ENCODE measurements at regions not wholly inside any gene's neighbourhood (a gene's known extent, or its start where the extent isn't known, plus 50 kb on each side); places are given as distances from the start of the nearest gene placed in this dataset.

DNA sequence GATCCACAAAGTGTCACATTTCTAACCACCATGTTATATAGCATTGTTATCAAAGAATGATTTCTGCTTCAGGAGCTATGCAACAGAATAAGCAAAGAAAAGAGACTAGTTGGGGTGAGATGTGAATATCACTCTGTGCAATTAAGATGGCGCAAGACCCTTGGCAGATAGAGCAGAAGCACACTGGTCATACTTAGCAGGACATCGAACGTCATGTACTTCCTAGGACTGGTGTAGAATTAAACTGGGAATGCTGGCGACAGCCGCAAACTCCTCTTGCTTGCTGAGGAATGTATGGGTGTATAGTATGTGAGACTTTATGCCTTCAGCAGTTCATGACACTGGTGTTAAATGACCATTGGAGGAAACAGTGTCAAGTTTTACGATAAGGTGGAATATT is 207.0 kb downstream of the LRRC70 start:
- Histone ChIP-seq H3K4me2 (ENCODE audit: low read length) (no peak overlapping the region), H3K4me1 (ENCODE audit: low read length) (peaks cover 6% of the 10 kb centered on the region), H3K9me3 (ENCODE audit: insufficient read depth, low read length) (no peaks in the 10 kb centered on the region), H2AFZ (ENCODE audit: low read depth, low read length) (no peak overlapping the region), H3K4me3 (ENCODE audit: low read length) (no peak overlapping the region), H3K79me2 (ENCODE audit: low read length) (no peaks in the 10 kb centered on the region), H3K9ac (ENCODE audit: low read length) (no peak overlapping the region), H3K27me3 (ENCODE audit: low read depth, low read length) (no peaks in the 10 kb centered on the region), H4K20me1 (ENCODE audit: insufficient read depth, low read length) (no peaks in the 10 kb centered on the region), H3K27ac (ENCODE audit: low read length) (no peak overlapping the region), H3K36me3 (replicated peaks; ENCODE audit: low read depth, low read length) (no peaks in the 10 kb centered on the region)
- TF ChIP-seq, protein P1, sequence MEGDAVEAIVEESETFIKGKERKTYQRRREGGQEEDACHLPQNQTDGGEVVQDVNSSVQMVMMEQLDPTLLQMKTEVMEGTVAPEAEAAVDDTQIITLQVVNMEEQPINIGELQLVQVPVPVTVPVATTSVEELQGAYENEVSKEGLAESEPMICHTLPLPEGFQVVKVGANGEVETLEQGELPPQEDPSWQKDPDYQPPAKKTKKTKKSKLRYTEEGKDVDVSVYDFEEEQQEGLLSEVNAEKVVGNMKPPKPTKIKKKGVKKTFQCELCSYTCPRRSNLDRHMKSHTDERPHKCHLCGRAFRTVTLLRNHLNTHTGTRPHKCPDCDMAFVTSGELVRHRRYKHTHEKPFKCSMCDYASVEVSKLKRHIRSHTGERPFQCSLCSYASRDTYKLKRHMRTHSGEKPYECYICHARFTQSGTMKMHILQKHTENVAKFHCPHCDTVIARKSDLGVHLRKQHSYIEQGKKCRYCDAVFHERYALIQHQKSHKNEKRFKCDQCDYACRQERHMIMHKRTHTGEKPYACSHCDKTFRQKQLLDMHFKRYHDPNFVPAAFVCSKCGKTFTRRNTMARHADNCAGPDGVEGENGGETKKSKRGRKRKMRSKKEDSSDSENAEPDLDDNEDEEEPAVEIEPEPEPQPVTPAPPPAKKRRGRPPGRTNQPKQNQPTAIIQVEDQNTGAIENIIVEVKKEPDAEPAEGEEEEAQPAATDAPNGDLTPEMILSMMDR (IDR thresholded peaks at IDR 0.05; ENCODE audit: low read depth, low read length): no peak

GRCh38 chr5:62783374-62784057 is 204.9 kb downstream of the LRRC70 start:
- no peak for TF ChIP-seq EZH2phosphoT487 (IDR thresholded peaks at IDR 0.05; ENCODE audit: low read depth)
- TF ChIP-seq, protein P1 (IDR thresholded peaks at IDR 0.05; ENCODE audit: low read depth, low read length): no peak
- Histone ChIP-seq H3K4me1 (ENCODE audit: low read length) (peaks cover 9% of the 10 kb centered on the region), H3K4me2 (ENCODE audit: low read length) (peak overlapping the region; percentile 22), H2AFZ (ENCODE audit: low read depth, low read length) (no peak overlapping the region), H3K27ac (ENCODE audit: low read length) (no peak overlapping the region), H3K36me3 (replicated peaks; ENCODE audit: low read depth, low read length) (no peaks in the 10 kb centered on the region), H3K9me3 (ENCODE audit: insufficient read depth, low read length) (no peaks in the 10 kb centered on the region), H4K20me1 (ENCODE audit: insufficient read depth, low read length) (no peaks in the 10 kb centered on the region), H3K79me2 (ENCODE audit: low read length) (no peaks in the 10 kb centered on the region), H3K4me3 (ENCODE audit: low read length) (no peak overlapping the region), H3K27me3 (ENCODE audit: low read depth, low read length) (no peaks in the 10 kb centered on the region), H3K9ac (ENCODE audit: low read length) (no peak overlapping the region)

DNA sequence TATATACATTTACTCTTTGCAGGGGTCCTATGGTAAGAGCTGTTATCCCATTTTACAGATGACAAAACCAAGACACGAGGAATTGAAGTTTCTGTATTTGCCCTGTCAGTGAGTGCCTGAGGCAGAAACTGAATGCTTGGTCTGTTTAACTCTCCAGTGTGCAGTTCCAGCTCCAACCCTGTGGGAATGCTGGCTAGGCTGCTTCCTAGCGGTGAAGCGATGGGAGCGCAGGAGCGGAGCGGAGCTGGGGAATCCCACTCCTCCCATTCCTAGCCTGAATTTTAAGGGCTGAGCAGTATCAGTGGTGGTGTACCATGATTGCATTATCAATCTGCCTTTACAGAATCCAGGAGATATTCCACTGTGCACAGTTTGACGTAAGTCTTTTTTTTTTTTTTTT is 202.3 kb downstream of the LRRC70 start:
- Histone ChIP-seq H4K20me1 (ENCODE audit: insufficient read depth, low read length) (no peaks in the 10 kb centered on the region), H3K79me2 (ENCODE audit: low read length) (no peaks in the 10 kb centered on the region), H3K9ac (ENCODE audit: low read length) (no peak overlapping the region), H3K27me3 (ENCODE audit: low read depth, low read length) (no peaks in the 10 kb centered on the region), H3K36me3 (replicated peaks; ENCODE audit: low read depth, low read length) (no peaks in the 10 kb centered on the region), H3K27ac (ENCODE audit: low read length) (no peak overlapping the region), H2AFZ (ENCODE audit: low read depth, low read length) (no peak overlapping the region), H3K4me3 (ENCODE audit: low read length) (no peak overlapping the region), H3K4me2 (ENCODE audit: low read length) (no peak overlapping the region), H3K9me3 (ENCODE audit: insufficient read depth, low read length) (no peaks in the 10 kb centered on the region), H3K4me1 (ENCODE audit: low read length) (peaks cover 21% of the 10 kb centered on the region)
- TF ChIP-seq, protein P1 (IDR thresholded peaks at IDR 0.05; ENCODE audit: low read depth, low read length): no peak
- no peak for TF ChIP-seq EZH2phosphoT487 (IDR thresholded peaks at IDR 0.05; ENCODE audit: low read depth)

DNA sequence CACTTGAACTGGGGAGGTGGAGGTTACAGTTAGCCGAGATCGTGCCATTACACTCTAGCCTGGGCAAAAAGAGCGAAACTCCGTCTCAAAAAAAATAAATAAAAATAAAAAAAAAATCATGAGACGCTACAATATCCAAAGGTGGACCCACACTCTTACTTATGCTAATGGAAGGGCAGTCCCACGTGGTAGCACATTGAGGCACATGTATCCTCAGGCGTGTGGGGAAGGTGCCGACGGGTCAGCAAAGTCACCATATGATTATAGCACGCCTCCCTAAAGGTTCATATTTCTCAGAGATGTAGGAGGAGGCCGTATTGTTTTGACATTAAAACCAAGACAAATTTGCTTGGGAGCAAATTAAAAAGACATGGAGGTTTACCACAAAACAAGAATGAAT is 201.6 kb downstream of the LRRC70 start:
- no peaks in the 10 kb centered on the region for H4K20me1 ChIP-seq (ENCODE audit: insufficient read depth, low read length)
- peaks cover 28% of the 10 kb centered on the region for H3K4me1 ChIP-seq (ENCODE audit: low read length)
- no peak for TF ChIP-seq EZH2phosphoT487 (IDR thresholded peaks at IDR 0.05; ENCODE audit: low read depth)
- TF ChIP-seq, protein P1 (IDR thresholded peaks at IDR 0.05; ENCODE audit: low read depth, low read length): no peak
- no peak overlapping the region for H3K9ac ChIP-seq (ENCODE audit: low read length)
- H3K27me3 ChIP-seq (ENCODE audit: low read depth, low read length): no peaks in the 10 kb centered on the region
- no peak overlapping the region for H3K27ac ChIP-seq (ENCODE audit: low read length)
- H3K36me3 ChIP-seq (replicated peaks; ENCODE audit: low read depth, low read length): no peaks in the 10 kb centered on the region
- H3K4me2 ChIP-seq (ENCODE audit: low read length): no peak overlapping the region
- H3K79me2 ChIP-seq (ENCODE audit: low read length): no peaks in the 10 kb centered on the region
- H3K4me3 ChIP-seq (ENCODE audit: low read length): no peak overlapping the region
- H3K9me3 ChIP-seq (ENCODE audit: insufficient read depth, low read length): no peaks in the 10 kb centered on the region
- H2AFZ ChIP-seq (ENCODE audit: low read depth, low read length): no peak overlapping the region
